HG02610 (cell line): ENCODE measurements at regions not wholly inside any gene's neighbourhood (a gene's known extent, or its start where the extent isn't known, plus 50 kb on each side); places are given as distances from the start of the nearest gene placed in this dataset.

Experiments used
- ATAC-seq: cut with Tn5 transposase; IDR thresholded peaks from one replicate; pipeline ENCODE4 v1.9.1; 2021; ENCODE audit warnings: mild to moderate bottlenecking, moderate library complexity; ENCODE audit not compliant: unreplicated experiment

- ATAC-seq, result no peak
These were observed 139.1 kb upstream of the GMDS start for GRCh38 chr6:2384528-2384927.

GRCh38 chr6:2381872-2382661 lies 136.7 kb upstream of the GMDS start:
- ATAC-seq, result no peak

GRCh38 chr6:2378891-2379652 lies 133.7 kb upstream of the GMDS start:
- ATAC-seq, result no peak

GRCh38 chr6:2378046-2378657 lies 132.7 kb upstream of the GMDS start:
- ATAC-seq, result no peak

GRCh38 chr6:2376429-2377355 lies 131.3 kb upstream of the GMDS start:
- ATAC-seq, result no peak

GRCh38 chr6:2375443-2375842 lies 130.0 kb upstream of the GMDS start:
- ATAC-seq, result no peak

- no peak for ATAC-seq
These were observed 124.2 kb upstream of the GMDS start for GRCh38 chr6:2369606-2370005.

- no peak for ATAC-seq
These were observed 117.8 kb upstream of the GMDS start for GRCh38 chr6:2363211-2363610.

- ATAC-seq, result no peak
These were observed 115.8 kb upstream of the GMDS start for GRCh38 chr6:2361195-2361594.

GRCh38 chr6:2360716-2361115 lies 115.3 kb upstream of the GMDS start:
- ATAC-seq, result no peak

- ATAC-seq, result no peak
These were observed 114.7 kb upstream of the GMDS start for GRCh38 chr6:2360126-2360525.

GRCh38 chr6:2355150-2355549 lies 109.7 kb upstream of the GMDS start:
- no peak for ATAC-seq

GRCh38 chr6:2354138-2354491 lies 108.7 kb upstream of the GMDS start:
- ATAC-seq, result no peak

- no peak for ATAC-seq
These were observed 108.2 kb upstream of the GMDS start for GRCh38 chr6:2353412-2354137.

- no peak for ATAC-seq
These were observed 106.5 kb upstream of the GMDS start for GRCh38 chr6:2351807-2352431.

GRCh38 chr6:2351090-2351489 lies 105.7 kb upstream of the GMDS start:
- no peak for ATAC-seq

- ATAC-seq, result no peak
These were observed 100.7 kb upstream of the GMDS start for GRCh38 chr6:2346078-2346477.

- no peak for ATAC-seq
These were observed 99.0 kb upstream of the GMDS start for GRCh38 chr6:2344319-2344905.

GRCh38 chr6:2327591-2327990 lies 82.2 kb upstream of the GMDS start:
- no peak for ATAC-seq
